Glutamatergic neuron (in vitro differentiated cells): ENCODE measurements at regions not wholly inside any gene's neighbourhood (a gene's known extent, or its start where the extent isn't known, plus 50 kb on each side); places are given as distances from the start of the nearest gene placed in this dataset.
A peak's percentile ranks its signal among the peaks of the same experiment; 100 is the strongest.

Experiments
- DNase-seq: peaks from one replicate; pipeline ENCODE4 v3.0.0; 2022
- H3K27ac Mint-ChIP-seq: one replicate; pipeline ENCODE4 v1.8.0; 2020; ENCODE audit warnings: mild to moderate bottlenecking, mixed read lengths, inconsistent platforms; ENCODE audit not compliant: unreplicated experiment
- H3K27me3 Mint-ChIP-seq: one replicate; pipeline ENCODE4 v1.8.0; 2020; ENCODE audit warnings: mild to moderate bottlenecking, moderate library complexity, mixed read lengths, inconsistent platforms; ENCODE audit not compliant: unreplicated experiment
- H3K36me3 Mint-ChIP-seq: one replicate; pipeline ENCODE4 v1.8.0; 2020; ENCODE audit warnings: mild to moderate bottlenecking, mixed read lengths, inconsistent platforms; ENCODE audit not compliant: unreplicated experiment
- H3K4me1 Mint-ChIP-seq: one replicate; pipeline ENCODE4 v1.8.0; 2020; ENCODE audit warnings: mild to moderate bottlenecking, low read depth, mixed read lengths, inconsistent platforms; ENCODE audit not compliant: unreplicated experiment
- H3K4me3 Mint-ChIP-seq: one replicate; pipeline ENCODE4 v1.8.0; 2020; ENCODE audit warnings: mild to moderate bottlenecking, mixed read lengths, inconsistent platforms; ENCODE audit not compliant: unreplicated experiment
- H3K9me3 Mint-ChIP-seq: one replicate; pipeline ENCODE4 v1.8.0; 2020; ENCODE audit warnings: mild to moderate bottlenecking, moderate library complexity, mixed read lengths, inconsistent platforms; ENCODE audit not compliant: unreplicated experiment
- CTCF ChIP-seq: fragments of 200-600 bp; sonication (generic); IDR thresholded peaks from one replicate; pipeline ENCODE4 v1.5.0; 2021; ENCODE audit not compliant: partially characterized antibody, unreplicated experiment

- H3K9me3 Mint-ChIP-seq, result no peaks in the 10 kb centered on the region
- peaks cover 19% of the 10 kb centered on the region for H3K4me1 Mint-ChIP-seq
- H3K4me3 Mint-ChIP-seq, result no peak overlapping the region
- peaks cover 2% of the 10 kb centered on the region for H3K27me3 Mint-ChIP-seq
- no peak for TF ChIP-seq CTCF
- no peak for DNase-seq
- peaks cover 16% of the 10 kb centered on the region for H3K36me3 Mint-ChIP-seq
- H3K27ac Mint-ChIP-seq, result no peak overlapping the region
Measured at GRCh38 chr13:74061926-74062595, 72.1 kb downstream of the KLF12 start.

- Mint-ChIP-seq H3K9me3 (peaks cover 2% of the 10 kb centered on the region), H3K36me3 (peaks cover 16% of the 10 kb centered on the region), H3K4me1 (peaks cover 29% of the 10 kb centered on the region), H3K4me3 (peak overlapping the region; percentile 40), H3K27me3 (peaks cover 7% of the 10 kb centered on the region), H3K27ac (peak overlapping the region; percentile 92)
- DNase-seq, result peak; percentile 79
- TF ChIP-seq CTCF, result no peak
Measured at GRCh38 chr13:74056801-74057542, 77.2 kb downstream of the KLF12 start.

GRCh38 chr13:74052402-74052928, 81.7 kb downstream of the KLF12 start:
- H3K4me1 Mint-ChIP-seq, result peaks cover 40% of the 10 kb centered on the region
- peaks cover 2% of the 10 kb centered on the region for H3K9me3 Mint-ChIP-seq
- peaks cover 5% of the 10 kb centered on the region for H3K27me3 Mint-ChIP-seq
- no peak for TF ChIP-seq CTCF
- H3K27ac Mint-ChIP-seq, result no peak overlapping the region
- H3K4me3 Mint-ChIP-seq, result no peak overlapping the region
- DNase-seq, result no peak
- H3K36me3 Mint-ChIP-seq, result peaks cover under 1% of the 10 kb centered on the region

GRCh38 chr13:74048756-74049155, 85.4 kb downstream of the KLF12 start:
- no peak for TF ChIP-seq CTCF
- no peak for DNase-seq
- no peak overlapping the region for H3K27ac Mint-ChIP-seq

More at GRCh38 chr13:74048756-74049155, 85.4 kb downstream of the KLF12 start:
- H3K4me3 Mint-ChIP-seq, result no peak overlapping the region
- no peaks in the 10 kb centered on the region for H3K9me3 Mint-ChIP-seq
- peaks cover 2% of the 10 kb centered on the region for H3K27me3 Mint-ChIP-seq
- H3K4me1 Mint-ChIP-seq, result peaks cover 20% of the 10 kb centered on the region
- no peaks in the 10 kb centered on the region for H3K36me3 Mint-ChIP-seq
